Fibroblast of gingiva (primary cell): ENCODE measurements at regions not wholly inside any gene's neighbourhood (a gene's known extent, or its start where the extent isn't known, plus 50 kb on each side); places are given as distances from the start of the nearest gene placed in this dataset.
"Not testable (repeated sequence)": the region's sequence is repeated elsewhere in the genome, so short reads cannot be mapped to it uniquely, and the experiment has no call there.

ENCODE experiments used
- DNase-seq: peaks from one replicate; pipeline ENCODE4 v3.0.0-alpha.2; 2011; ENCODE audit warnings: low read depth

DNA sequence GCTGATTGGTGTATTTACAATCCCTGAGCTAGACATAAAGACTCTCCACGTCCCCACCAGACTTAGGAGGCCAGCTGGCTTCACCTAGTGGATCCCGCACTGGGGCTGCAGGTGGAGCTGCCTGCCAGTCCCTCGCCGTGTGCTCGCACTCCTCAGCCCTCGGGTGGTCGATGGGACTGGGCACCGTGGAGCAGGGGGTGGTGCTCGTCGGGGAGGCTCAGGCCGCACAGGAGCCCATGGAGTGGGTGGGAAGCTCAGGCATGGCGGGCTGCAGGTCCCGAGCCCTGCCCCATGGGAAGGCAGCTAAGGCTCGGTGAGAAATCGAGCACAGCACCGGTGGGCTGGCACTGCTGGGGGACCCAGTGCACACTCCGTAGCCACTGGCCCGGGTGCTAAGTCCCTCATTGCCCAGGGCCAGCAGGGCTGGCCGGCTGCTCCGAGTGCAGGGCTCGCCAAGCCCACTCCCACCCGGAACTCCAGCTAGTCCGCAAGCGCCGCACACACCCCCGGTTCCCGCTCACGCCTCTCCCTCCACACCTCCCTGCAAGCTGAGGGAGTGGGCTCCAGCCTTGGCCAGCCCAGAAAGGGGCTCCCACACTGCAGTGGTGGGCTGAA, 1441.2 kb upstream of the ACVR2A start:
- not testable (repeated sequence) for DNase-seq

DNA sequence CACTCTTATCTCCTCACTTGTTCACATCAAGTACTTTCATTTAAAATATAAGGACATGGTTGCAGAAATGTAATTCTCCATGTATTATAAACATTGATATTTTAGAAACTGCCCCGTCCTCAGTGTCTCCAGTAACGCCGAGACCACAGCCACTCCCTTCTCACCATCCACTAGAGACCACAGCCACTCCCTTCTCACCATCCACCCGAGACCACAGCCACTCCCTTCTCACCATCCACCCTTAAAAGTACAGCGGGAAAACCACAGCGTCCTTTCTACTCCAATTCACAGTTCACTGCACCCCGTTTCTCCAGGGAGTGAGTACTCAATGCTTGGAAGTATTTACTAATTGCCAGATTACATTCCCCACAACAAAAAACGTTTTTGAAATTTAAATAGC, 1452.2 kb upstream of the ACVR2A start:
- DNase-seq, result no peak

DNA sequence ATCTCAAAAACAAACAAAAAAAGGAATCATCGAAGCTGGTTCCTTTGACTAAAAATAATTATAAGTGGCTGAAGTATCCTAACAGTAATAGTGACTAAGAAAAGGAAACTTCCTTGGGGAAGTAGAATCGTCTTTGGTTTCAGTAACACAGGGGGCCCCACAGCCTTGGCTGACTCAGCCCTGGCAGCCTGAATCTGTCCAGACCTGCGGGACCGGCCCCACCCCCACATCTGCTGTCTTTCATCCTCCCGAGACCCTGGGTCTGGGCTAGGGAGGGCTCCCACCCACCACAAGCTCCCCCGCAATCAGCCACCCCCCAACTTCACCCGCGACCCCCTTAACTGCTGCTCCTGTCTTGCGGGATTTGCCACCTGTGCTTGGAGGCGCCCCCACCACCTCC, 1452.6 kb upstream of the ACVR2A start:
- DNase-seq, result no peak

DNA sequence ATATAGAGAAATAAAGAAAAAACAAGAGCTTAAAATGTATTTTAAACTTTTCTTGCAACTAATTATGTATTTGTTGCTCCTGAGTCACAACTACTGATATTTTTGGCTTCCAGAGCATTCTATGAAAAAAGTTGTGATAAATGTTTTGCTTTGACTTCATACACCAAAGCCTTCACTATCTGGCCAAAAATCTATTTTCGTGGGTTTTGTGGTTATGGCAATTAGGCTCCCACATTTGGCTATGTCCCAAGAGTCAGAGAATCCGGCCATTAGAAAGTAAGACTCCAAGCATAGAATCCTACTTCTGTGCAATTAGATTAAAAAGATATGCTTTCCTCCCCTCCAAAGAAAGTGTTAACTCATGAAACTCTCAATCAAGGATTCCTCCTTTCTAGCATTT, 1456.1 kb upstream of the ACVR2A start:
- no peak for DNase-seq

DNA sequence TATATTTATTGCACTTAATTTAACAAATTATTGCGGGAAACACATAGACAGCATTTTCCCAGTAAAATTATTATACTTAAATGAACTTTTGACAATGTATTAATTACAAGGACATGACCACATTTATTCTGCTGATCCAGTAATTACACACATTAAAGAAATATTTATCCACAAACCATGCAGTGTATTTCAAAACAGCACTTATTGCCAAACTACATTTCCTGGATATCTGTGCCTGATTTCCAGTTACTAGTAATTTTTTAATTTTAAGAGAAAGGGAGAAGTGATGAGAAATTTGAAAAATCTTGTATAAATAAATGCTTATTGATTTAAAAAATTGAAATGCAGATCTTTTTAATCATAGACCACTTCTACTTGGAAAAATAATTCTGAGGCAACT, 1458.7 kb upstream of the ACVR2A start:
- DNase-seq, result peak; percentile 28

DNA sequence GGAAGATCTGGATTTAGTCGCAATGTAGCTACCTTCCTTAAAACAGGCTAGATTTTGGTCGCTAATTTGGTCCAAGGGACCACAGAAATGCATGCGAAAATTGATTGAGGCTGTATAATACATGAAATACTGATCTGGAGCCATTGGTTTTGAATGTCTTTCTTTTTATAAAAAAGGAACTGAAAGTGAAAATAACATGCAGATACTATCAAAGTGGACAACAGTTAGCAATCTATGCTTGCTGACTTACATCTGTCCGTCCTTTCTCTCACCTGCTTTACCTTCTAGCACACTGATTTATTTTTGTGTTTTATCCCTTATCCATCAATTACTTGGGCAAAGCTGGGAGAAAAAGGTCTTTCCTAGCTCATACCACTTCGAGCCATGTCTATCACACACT, 1459.8 kb upstream of the ACVR2A start:
- DNase-seq, result no peak

DNA sequence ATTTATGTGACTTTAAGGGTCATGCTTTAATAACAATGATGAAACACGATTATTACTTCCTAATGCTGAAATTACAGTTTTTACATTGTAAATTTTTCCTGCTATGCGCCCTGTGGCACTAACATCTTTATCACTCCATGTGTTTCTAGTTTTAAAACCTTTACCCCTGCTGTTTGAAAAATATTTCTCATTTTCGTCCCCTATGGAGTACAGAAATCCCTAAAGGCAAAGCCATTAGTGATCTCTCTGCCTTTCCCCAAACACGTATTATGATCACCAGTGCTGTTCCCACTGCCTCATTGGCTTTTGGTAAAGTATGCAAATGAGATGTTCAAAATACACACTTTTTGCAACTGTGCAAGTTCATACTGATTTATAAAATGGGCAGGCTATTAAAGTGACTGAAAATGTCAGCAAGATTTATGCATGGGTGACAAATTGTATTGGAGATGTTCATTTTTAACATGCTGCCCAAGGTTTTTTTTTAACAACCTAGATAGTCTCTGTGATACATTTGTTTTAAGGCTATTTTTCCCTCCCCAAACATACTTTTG, 1468.2 kb upstream of the ACVR2A start:
- DNase-seq, result no peak

DNA sequence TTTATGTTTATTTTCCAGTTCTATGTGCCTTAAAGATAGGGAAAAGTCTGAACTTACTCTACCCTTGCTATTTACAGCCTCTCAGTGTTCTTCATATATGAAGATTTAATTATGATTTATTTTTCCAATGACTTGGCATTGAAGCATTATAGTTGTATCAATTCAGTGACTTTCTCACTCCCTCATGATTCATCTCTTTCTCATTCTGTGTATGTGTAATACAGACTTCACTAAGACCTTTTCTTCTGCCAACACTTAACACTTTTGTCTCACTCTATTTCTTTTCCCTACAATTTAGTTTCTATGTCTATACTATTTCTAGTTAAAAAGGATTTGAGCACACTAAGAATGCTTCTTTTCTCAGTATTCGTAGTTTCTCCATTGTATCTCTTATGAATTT, 1470.3 kb upstream of the ACVR2A start:
- no peak for DNase-seq

DNA sequence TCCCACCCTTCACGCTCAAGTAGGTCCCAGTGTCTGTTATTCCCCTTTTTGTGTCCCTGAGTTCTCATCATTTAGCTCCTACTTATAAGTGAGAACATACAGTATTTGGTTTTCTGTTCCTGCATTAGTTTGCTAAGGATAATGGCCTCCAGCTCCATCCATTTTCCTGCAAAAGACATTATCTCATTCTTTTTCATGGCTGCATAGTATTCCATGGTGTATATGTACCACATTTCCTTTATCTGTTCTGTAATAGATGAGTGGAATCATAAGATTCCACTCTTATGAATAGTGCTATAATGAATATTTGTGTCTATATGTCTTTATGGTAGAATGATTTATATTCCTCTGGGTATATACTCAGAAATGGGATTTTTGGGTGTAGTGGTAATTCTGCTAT, 1473.5 kb upstream of the ACVR2A start:
- DNase-seq, result not testable (repeated sequence)

DNA sequence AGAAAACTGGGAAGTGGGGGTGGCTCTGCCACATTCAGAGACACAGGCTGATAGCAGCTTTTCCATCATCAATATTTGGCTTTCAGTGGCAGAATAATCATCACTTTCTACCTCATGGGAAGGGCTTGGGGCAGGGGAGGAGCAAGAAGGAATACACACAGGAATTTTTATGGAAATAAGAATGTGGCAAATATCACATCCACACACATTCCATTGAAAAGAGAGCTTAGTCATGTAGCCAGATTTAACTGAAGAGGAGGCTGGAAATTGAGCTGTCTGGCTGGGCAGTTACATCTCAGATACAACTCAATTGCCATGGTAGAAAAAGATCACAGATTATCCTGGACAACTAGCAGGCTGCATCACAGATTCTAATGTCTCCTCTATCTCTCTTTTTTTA, 1474.0 kb upstream of the ACVR2A start:
- DNase-seq, result no peak

DNA sequence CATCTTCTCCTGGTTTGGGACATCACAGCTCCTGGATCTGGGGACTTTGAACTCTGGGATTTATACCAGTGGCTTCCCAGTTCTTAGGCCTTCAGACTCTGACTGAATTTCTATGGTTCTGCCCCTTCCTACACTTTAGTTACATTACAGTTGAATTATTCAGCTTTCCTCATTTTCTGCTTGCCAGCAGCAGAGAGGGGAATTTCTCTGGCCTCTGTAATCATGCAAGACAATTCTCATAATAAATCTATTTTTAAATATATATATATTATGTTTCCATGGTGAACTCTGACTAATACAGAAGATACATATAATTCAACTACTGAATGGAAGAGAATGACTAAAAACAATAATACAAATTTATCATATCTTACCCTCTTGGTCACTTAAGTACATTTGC, 1478.6 kb upstream of the ACVR2A start:
- no peak for DNase-seq

DNA sequence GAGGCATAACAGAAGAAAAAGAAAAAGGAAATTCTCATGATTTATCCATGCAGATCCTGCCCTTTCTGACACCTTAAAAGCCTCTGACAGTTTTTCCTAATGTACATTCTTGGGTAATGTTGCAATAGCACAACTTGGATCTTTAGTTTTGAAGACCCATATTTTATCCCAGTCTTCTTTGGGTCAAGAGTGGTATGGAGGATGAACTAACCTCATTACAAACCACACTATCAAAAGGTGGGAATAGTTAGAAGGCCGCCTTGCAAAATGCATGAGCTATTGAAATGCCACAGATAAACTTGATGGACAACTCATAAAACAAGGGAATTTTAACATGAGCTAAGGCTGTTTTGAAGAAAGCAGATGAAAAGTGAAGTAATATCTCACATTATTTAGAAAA, 1479.8 kb upstream of the ACVR2A start:
- no peak for DNase-seq

DNA sequence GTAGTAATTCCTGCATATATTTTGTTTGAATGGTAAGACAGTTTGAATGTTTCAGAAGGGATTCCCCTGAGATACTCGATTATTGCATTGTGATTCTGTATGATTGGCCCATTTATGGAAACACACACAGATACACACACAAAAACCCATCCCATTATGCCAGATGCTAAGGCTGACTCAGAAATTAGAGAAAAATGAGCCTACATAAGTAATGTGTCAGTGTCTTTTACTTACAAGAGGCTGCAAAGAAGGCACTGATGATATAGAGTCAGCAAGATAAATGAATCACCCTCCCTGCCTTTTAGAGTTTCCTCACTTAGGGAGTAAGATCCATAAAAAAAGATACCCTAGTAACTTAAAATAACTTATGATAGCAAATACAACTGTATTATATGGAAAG, 1481.1 kb upstream of the ACVR2A start:
- peak; percentile 11 for DNase-seq

DNA sequence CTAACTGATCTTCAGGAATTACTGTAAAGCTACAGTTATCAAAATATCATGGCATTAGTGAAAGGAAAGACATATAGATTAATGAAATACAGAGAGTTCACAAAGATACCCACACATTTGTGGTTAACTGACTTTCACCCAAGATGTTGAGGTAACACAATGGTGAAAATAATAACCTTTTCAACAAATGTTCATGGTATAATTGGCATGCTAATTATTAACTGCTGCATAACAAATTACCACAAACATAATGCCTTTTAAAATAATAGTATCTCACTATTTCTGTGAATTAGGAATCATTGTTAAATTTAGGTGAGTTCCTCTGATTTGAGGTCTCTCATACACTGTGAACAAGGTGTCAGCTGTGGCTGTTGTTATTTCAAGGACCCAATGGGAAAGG, 1493.1 kb upstream of the ACVR2A start:
- DNase-seq, result no peak

DNA sequence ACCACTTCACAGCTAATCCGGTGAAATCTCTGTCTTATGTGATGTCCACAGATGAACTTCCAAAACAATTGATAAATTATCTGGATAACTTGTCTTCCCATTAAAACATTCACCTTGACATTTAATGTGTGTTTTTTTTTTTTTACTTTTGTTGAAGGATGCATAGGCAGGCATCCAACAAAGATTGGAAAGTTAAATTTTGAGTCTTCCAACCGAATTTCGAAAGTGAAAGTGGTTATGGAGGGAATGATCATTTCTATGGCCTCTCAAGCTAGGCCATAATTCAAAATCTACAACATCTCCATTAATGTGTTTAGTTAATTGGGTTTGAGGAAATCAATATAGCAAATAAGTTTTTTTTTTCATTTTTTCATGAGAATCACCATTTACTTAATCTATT, 1495.5 kb upstream of the ACVR2A start:
- DNase-seq, result no peak

DNA sequence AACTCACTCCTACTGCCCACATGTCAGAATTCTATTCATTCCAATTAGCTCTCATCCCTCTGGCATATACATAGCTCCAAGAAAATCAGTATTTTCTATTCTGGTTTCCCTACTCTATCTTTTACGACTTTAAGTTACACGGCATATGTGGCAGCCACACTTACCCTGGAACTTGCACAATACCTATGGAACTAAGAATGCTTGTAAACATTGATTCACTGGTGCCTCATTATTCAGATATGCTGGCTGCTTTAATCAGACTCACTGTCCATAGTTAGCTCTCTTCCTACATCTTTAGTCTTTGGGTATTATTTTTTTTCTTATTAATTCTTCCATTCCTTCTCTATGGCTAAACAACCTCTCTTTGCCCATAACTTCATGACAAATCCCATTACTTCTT, 1519.9 kb upstream of the ACVR2A start:
- DNase-seq, result peak; percentile 4

DNA sequence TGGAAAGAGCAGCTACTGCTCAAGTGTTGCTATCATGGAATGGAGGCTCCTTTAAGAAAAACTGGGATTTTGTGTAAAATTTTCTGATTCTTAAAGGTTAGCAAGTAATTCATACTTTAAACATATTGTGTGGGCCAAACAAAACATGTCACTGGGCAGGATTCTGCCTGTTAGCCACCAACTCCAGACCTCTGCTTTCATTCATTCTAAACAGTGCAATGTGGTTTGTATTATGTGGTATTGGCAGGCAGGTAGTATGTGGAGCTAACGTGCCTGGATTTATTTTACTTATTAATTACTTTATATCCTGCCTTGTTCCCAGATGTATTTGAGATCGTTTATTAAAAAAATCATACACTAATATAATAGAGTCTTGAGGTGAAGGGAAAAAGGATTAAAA, 1521.3 kb upstream of the ACVR2A start:
- peak; percentile 65 for DNase-seq

DNA sequence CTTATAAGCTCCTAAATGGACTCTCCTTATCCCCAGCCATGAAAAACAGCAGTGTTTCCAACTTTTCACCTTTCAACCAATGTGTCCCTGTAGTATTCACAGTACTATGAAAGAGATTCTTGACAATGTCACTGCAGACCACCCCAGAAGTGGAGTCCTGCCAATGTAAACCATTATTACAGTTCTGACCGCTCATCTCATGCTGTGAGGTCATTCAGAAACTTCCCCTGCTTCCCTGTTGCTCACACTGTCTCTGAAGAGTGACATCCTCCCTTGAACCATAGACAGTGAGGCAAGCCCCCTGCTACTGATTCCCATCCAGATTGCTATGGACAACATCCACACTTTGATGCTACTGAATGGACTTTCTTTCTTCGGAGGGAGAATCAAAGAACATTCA, 1523.7 kb upstream of the ACVR2A start:
- no peak for DNase-seq

DNA sequence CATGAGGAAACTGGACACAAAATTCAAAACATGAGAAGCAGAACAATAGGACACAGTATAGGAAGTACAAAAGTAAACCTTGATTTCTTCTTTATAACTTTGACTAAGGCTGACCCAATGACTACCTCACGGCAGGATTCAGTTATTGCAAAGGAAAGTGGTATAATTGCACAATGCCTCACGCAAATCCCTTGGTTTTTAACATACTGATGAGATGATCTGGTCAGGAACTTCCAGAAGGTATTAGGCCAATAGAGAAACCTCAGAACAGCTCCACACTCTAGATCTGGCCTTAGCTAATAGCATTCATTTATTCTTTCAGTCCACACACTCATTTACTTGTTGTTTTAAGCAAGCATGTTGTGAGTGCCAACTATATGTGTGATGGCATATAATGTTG, 1526.9 kb upstream of the ACVR2A start:
- DNase-seq, result peak; percentile 72

DNA sequence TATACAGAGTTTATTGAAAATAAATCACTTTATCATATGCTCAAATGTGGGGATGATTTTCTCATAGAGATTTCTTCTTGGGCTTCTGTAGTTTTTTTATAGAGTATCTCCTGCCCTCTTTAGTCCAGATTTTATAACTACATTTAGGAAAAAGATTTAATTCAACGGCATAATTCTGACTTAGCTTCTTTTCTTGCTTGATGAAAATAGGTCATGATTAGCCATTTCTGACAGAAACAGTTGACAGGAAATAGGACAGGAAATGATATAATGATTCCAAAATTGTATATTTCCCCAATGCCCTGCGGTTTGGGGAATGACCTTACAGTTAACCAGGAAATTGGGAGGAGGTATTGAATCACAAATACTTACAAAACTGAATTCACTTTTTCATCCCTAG, 1531.9 kb upstream of the ACVR2A start:
- peak; percentile 21 for DNase-seq

DNA sequence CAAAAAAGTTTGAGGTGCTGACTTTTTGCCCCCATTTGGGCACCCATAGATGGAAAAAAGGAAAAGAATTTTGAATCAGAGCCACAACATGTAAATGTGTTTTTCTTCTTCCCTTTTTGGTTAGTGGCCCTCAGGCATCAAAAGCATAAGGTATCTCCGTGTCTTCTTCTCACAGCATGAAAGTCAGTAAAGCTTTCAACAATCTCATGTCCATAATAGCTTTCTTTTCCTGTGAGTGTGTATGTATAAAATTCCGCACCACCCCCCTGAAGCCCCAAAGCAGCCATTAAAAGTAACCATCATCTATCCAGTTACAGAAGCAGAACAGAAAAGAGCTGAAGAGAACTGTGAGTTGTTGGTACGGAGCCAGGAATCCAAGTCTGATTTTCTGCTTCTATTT, 1539.7 kb upstream of the ACVR2A start:
- DNase-seq, result no peak

DNA sequence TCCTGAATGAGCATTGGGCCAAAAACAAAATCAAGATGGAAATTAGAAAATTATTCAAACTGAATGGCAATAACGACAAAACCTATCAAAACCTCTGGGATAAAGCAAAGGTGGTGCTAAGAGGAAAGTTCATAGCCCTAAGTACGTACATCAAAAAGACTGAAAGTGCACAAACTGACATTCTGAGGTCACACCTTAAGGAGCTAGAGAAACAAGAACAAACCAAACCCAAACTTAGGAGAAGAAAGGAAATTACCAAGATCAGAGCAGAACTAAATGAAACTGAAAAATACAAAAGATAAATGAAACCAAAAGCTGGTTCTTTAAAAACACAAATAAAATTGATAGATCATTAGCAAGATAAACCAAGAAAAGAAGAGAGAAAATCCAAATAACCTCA, 1543.5 kb upstream of the ACVR2A start:
- no peak for DNase-seq

DNA sequence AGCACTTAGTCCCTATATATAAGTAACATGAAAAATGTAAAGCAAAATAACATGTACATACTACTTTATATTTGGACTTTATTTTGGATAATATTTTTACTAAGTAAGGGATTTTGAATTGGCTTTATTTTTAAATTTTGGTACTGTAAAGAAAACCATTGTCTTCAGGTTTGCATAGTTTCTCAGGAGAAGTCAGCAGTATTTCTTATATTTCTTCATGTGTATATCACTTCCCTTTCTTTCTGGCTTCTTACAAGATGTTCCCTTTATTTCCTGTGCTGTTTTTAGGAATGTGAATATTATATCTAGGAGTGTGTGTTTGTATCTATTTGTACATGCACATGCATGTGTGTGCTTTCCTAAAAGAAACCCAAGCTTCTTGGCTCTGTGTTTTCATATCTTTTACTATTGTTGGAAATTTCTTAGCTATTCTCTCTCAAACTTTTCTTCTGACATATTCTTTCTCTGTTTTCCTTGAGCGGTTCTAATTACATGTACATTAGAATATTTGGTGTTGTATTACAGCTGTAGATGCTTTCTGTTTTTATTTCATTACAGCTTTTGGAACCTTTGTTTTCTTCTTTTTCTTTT, 1549.7 kb upstream of the ACVR2A start:
- peak; percentile 3 for DNase-seq

DNA sequence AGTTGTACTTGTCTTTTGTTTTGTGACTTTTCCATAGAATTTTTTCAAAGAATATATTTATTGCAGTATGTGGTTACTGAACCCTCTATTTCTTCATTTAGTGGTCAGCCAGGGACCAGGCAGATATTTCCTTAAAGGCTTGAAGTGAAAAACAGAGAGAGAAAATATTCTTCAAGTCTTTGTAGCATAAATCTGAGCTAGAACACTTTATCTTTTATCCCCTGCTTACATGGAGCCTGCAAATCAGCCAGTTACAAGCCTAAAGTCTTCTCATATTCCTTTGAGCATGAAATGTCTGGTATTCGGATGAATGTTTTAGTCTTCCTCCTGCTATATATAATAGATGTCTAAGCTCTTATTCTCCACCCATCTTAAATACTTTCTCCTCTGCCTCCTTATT, 1557.5 kb upstream of the ACVR2A start:
- no peak for DNase-seq
